Breast epithelium (tissue), 3 donors: ENCODE measurements at regions not wholly inside any gene's neighbourhood (a gene's known extent, or its start where the extent isn't known, plus 50 kb on each side); places are given as distances from the start of the nearest gene placed in this dataset.

Source experiments
- CTCF ChIP-seq, 3 donors: fragments of 450-650 bp; IDR thresholded peaks; one replicate each; pipeline ENCODE4 v1.5.1; 2016 to 2017; ENCODE audit warnings: antibody characterized with exemption in 3 of 3, mild to moderate bottlenecking in 3 of 3, moderate library complexity in 3 of 3
- POLR2A ChIP-seq: fragments of 450-650 bp; IDR thresholded peaks from one replicate; pipeline ENCODE4 v1.6.1; 2016; ENCODE audit warnings: antibody characterized with exemption, mild to moderate bottlenecking, moderate library complexity
- POLR2AphosphoS5 ChIP-seq, 3 donors: sonication (generic); formaldehyde crosslinking; IDR thresholded peaks; one replicate each; pipeline ENCODE4 v1.6.1; 2017; ENCODE audit warnings: antibody characterized with exemption in 3 of 3

- no peak for TF ChIP-seq POLR2A
- no peak for TF ChIP-seq CTCF (IDR thresholded peaks at IDR 0.05)
- TF ChIP-seq POLR2AphosphoS5 (IDR thresholded peaks at IDR 0.05): no peak
Measured at GRCh38 chr2:2913601-2914120, 464.0 kb downstream of the EIPR1 start.
